ENCODE measurements at regions not wholly inside any gene's neighbourhood (a gene's known extent, or its start where the extent isn't known, plus 50 kb on each side); places are given as distances from the start of the nearest gene placed in this dataset.

DNA sequence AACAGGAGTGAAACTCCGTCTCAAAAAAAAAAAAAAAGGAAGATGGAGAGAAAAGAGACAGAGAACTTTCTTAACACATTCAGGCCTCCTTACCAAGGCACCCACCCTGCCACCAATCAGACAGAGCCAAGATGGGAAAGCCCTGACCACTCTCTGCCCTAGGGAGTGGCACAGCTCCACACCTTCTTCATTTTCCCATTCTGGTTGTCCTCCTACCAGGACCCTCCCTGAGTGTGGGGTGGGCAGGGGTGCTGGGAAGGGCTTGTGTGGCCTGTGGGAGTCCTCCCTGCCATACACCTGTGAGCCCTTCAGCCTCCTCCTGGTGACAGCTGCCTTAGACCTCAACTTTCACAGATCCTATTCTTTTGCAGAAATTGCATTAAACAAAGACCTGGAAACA, 513.6 kb downstream of the BCL11B start:
- DNase-seq (ENCODE audit: low read depth) = no peak

DNA sequence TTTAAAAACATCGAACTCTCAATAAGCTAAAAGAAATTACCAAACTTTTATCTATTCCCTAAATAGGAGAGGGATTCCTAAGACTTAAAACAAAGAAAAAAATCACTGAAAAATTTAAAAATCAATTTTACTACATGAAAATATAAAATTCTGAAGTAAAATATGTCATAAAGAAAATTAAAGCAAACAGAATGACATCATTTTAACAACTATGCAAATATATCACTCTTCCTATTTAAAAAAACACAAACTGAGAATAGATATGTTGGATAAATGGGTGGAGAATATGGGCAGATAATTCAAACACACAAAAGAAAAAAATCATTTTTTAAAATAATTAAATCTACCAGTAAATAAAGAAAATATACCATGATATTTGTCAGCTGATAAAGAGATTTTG, 510.0 kb downstream of the BCL11B start:
- DNase-seq (ENCODE audit: low read depth) = no peak

DNA sequence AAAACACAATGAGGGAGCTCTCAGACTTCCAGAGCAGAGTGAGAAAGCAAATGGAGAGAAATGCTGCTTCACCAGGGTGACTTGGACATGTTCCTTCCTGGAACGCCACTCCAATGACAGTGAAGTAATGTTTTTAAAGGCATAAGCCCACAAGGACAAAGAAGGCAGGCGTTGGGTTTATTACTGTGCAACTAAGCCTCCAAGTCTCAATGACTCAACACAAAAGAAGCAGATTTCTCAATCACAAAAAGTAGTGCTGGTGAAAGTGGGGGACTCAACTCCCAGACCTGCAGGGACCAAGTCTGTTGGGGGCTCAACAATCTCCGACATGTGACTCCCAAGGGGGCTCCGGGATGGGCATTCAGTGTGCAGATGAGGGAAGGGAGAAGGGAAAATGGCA, 505.2 kb downstream of the BCL11B start:
- no peak for DNase-seq (ENCODE audit: low read depth)

GRCh38 chr14:98769326-98769725, 502.7 kb downstream of the BCL11B start:
- DNase-seq (ENCODE audit: low read depth) = no peak

- no peak for DNase-seq (ENCODE audit: low read depth)
Observed at GRCh38 chr14:98770151-98770550, 501.8 kb downstream of the BCL11B start.

DNA sequence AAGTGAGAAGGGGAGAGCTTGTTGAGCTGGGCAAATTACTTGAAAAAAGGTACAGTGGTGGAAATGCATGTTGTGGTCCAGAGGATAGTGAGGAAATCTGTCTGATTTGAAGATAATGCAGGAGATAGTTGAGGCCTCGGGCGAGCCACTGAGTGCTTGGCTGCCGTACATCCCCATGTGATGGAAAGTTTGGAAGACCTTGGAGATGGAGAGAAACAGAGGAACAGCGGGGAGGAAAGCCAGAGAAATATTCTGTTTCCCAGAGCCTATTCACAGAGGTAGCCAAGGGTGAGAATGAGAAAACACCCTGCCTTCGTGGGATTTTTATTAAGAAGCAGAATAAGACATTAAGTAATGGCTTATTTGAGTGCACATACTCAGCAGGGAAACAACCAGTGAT, 498.2 kb downstream of the BCL11B start:
- no peak for DNase-seq (ENCODE audit: low read depth)

DNA sequence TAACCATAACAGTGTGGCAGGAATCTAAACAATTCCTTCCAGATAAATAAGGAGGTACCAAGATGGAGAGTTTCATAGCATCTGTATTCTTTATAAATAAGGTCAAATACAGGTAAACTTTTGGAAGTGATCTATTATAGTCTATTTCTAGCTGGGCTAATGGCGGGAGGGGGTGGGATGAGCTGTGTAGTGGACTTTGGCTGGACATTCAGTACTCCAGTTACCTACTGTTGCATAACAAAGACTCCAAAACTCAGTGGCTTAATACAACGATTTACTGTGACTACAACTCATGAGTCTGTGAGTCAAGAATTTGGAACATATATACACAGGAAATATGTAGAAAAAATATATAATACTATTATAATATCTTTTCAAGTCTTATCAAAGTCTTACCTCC, 496.1 kb downstream of the BCL11B start:
- no peak for DNase-seq (ENCODE audit: low read depth)

- no peak for DNase-seq (ENCODE audit: low read depth)
Observed at GRCh38 chr14:98782062-98782461, 489.9 kb downstream of the BCL11B start.

- DNase-seq (ENCODE audit: low read depth) = no peak
Observed at GRCh38 chr14:98785578-98785977, 486.4 kb downstream of the BCL11B start.

DNA sequence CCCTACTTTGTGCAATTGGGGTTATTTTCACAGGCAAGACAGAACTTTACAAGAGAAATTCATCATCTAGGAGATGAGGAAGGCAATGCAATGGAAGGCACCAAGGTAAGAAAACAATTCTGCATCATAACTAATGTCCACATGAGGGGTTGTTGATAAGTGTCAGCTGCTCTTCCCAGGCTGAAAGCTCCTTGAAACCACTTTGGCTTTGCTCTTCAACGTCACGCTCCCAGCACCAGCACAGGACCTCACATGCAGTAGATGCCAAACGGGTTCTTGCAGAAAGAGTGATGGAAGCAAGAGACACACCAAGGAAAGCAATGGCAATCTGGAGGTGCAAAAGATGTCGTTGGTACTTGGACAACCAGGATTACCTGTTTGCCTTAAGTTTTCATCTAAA, 485.5 kb downstream of the BCL11B start:
- DNase-seq (ENCODE audit: low read depth) = no peak

DNA sequence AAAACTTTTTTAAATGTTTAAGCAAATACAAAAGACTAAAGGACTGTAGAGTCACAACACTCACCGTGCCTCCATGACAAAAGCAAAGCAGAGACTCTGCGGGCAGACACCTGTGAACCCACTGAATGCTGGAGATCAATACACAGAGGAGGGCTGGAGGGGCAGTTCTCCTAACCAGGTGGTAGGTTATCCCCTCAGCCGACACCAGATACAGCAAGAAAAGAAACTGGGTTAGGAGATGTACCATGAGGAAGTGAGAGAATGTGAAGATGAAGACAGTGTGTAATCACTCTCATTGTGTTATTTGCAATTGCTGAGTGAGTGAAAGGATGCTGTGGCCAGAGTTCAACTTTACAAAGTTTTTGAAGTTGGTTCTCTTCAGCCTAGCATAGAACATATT, 480.3 kb downstream of the BCL11B start:
- DNase-seq (ENCODE audit: low read depth) = no peak

DNA sequence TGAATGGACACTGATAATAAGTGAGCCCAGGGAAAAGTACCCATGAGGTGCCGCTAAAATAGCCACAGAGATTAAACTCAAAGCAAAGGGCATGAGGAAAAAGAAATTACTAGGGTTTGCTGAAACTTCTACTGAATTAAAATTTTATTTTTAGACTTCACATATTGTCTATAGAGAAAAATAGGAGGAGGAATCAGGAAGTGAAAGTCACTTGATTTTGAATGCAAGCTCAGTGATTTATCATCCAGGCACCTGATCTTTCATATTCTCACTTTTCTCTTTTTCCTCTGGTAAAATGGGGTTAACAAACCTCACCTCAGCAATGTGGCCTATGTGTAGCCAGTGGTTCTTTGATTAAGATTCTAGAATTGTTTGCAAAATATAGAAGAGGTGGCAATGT, 479.8 kb downstream of the BCL11B start:
- DNase-seq (ENCODE audit: low read depth) = no peak

DNA sequence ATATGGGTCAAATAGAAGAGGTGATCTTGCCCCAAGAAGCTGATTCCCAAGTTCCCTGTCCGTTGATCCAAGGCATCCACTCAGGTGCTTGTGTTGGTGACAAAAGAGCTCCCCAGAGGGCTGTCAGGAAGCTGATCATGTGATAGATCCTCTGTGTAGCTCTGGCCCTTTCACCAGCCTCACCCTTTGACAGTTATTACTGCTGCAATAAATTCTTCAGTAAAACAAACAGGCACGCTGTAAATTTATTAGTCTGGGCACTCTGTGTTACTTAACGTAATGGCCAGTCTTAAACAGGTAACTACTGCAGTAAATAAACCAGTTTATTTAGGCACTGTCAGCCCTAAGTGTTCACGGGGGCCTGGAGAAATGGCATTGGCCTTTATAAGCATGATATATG, 473.9 kb downstream of the BCL11B start:
- no peak for DNase-seq (ENCODE audit: low read depth)

DNA sequence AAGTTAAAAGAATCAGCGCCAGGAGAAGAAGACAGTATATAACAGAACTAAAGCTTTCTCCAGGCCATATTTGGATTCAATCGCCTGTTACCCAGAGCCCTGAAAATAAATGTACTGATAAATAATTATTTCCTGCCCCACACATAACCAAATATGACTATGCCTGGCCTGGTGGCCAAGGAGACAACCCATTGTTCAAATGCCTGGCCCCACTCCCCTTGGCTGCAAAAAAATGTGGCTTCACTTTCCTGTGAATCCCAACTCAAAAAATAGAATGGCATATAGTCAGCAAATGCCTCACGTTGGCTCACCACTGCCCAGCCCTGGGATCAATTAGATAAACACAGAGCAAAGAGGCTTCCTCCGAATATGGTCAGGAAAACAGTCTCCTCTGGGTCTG, 472.1 kb downstream of the BCL11B start:
- no peak for DNase-seq (ENCODE audit: low read depth)

- DNase-seq (ENCODE audit: low read depth) = no peak
Observed at GRCh38 chr14:98802044-98802443, 470.0 kb downstream of the BCL11B start.

GRCh38 chr14:98803196-98803595, 468.8 kb downstream of the BCL11B start:
- DNase-seq (ENCODE audit: low read depth) = no peak

GRCh38 chr14:98808494-98809407, 463.2 kb downstream of the BCL11B start:
- DNase-seq (ENCODE audit: low read depth) = no peak

DNA sequence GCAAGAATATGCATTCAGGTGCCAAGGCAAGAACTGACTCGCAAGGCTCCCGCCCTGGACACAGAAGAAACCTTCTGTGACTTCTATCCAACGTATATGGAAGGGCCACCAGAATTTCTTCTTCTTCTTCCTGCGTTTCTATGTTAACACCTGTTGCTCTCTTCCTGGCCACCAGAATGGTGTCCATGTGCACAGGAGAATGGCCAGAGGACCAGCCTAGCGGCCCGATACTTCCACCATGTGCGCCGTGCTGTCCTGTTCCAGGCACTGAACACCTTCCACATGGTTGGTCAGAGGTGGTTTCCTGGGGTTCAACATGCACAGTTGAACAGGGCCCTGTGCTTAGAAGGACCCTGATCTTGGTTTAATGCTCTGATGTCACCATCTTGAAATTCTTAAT, 455.8 kb downstream of the BCL11B start:
- no peak for DNase-seq (ENCODE audit: low read depth)

- DNase-seq (ENCODE audit: low read depth) = no peak
Observed at GRCh38 chr14:98816720-98817119, 455.3 kb downstream of the BCL11B start.

DNA sequence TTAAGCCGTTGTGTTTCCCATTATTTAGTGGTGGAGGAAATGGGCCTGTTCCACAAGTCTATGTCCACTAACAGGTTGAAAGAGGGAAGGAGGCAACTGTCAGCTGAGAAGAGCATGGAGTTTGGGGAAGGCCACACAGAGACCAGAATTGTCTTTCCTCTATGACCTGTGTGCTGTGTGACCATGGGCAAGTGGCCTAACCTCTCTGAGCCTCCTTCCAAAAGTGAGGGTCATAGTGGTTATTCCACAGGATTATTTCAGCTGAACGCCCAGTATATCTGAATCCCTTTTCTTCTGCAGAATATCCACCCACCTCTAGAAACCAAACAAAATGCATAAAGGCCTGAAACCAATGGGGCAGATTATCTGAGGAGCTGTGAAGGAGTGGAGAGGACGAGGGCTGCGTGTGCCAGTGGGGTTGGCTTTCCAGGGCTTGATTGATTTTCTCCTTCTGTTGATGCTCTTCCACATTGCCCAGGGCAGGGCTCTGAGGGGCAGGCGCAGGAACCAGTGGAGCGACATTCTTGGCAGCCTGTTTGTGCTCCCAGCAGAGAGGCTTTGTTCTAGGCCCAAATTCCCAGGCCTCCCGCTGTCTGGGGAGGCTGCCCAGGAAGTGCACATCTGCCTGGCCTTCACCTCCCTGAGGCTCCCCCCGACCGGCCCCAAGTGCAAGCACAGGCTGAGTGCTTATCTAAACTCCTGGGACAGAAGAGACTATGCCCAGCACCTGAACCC, 452.7 kb downstream of the BCL11B start:
- no peak for DNase-seq (ENCODE audit: low read depth)

- DNase-seq (ENCODE audit: low read depth) = no peak
Observed at GRCh38 chr14:98819867-98820206, 452.2 kb downstream of the BCL11B start.

GRCh38 chr14:98822917-98823316, 449.1 kb downstream of the BCL11B start:
- DNase-seq (ENCODE audit: low read depth) = no peak

- no peak for DNase-seq (ENCODE audit: low read depth)
Observed at GRCh38 chr14:98826618-98827017, 445.4 kb downstream of the BCL11B start.

- DNase-seq (ENCODE audit: low read depth) = no peak
Observed at GRCh38 chr14:98834119-98834518, 437.9 kb downstream of the BCL11B start.
